SH-SY5Y (cell line): ENCODE measurements at regions not wholly inside any gene's neighbourhood (a gene's known extent, or its start where the extent isn't known, plus 50 kb on each side); places are given as distances from the start of the nearest gene placed in this dataset.

ENCODE experiments used
- GATA2 ChIP-seq: IDR thresholded peaks from 2 replicates; pipeline ENCODE4 v1.6.1; 2011; ENCODE audit warnings: mild to moderate bottlenecking, low read depth, low read length
- GATA3 ChIP-seq: IDR thresholded peaks from 2 replicates; pipeline ENCODE4 v1.6.1; 2011; ENCODE audit warnings: low read depth, mild to moderate bottlenecking, low read length, moderate library complexity

GRCh38 chr2:215507836-215508235 lies 72.0 kb upstream of the FN1 start:
- TF ChIP-seq GATA2: no peak
- TF ChIP-seq GATA3: no peak
